Activated CD4-positive, alpha-beta T cell treated with anti-CD3 and anti-CD28 coated beads, Interleukin-2, amount 50 U/mL, for 24 hours (primary cell): ENCODE measurements at regions not wholly inside any gene's neighbourhood (a gene's known extent, or its start where the extent isn't known, plus 50 kb on each side); places are given as distances from the start of the nearest gene placed in this dataset.

Source experiments
- DNase-seq, 2 donors: peaks; one replicate each; pipeline ENCODE4 v3.0.0-alpha.2; 2020; ENCODE audit warnings: low read depth in 1 of 2, low spot score in 1 of 2

DNA sequence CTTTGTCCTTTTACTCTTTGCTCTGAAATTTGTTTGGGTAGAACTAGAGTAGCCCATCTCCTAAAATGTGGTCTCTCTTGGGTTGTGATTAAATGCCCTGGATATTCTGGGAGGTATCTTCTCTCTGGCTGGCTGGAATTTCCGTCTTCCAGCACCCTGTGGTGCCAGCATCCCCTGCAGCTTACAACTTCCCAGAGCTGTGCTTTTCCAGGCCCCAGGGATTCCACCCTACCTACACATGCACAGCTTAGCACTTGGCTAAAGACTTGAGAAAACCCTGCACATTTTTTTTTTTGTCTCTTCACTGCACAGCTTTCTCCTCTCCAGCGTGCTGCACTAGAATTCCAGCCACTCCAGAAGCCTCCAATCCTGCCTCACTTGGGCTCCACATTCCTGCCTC is 334.7 kb downstream of the IRS2 start:
- DNase-seq = no peak

DNA sequence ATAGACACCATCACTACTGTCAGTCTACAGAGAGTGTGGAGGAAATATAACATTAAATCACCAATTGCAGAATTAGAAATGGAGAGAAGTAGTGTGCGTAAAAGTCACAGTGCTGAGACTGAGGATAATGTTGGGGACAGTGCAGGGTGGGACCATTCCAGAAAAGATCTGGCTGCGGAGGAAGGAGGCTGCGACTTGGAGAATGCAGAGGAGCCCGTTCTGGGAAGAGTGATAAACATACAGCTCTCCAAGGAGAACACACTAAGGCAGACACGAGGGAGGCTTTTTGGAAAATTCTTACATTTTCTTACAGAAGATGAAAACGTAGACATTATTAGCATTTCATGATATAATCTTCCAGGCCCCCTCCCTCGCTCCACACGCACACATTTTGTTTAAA is 337.8 kb downstream of the IRS2 start:
- DNase-seq = no peak

DNA sequence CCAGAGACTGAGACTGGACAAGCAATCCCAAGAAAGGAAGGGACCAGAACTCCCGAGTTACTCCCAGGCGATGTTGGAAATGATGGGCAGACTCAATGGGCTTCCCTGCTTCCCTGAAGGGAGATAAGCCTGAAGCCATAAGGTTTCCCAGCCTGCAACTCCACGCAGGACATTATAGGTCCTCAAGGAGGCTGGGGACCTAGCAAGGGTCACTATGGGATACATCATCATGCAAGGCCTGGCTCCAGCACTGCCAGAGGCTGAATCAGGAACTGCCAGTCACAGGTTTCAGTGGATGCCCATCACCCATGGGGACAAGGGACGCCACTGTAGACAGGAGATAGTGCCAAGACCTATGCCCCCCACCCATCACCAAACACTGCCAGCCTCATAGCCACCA is 338.7 kb downstream of the IRS2 start:
- DNase-seq = no peak

DNA sequence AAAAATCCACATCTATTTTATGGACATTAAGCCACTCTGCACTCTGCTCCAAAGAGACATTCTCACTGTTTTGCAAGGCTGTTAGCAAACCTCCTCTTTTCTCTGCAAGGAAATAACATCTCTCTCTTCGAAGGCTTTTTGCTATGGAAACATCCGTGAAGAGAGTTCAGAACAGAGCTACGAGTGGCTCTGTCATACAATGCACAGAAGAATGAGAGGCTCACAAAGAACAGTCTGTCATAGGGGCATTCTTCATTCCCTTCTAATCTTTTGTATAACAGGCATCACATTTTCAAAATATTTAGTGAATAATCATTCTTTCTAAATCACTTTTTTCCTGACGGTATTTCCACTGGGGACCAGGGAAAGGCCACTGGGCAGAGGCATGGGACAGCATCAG is 346.1 kb downstream of the IRS2 start:
- no peak for DNase-seq

DNA sequence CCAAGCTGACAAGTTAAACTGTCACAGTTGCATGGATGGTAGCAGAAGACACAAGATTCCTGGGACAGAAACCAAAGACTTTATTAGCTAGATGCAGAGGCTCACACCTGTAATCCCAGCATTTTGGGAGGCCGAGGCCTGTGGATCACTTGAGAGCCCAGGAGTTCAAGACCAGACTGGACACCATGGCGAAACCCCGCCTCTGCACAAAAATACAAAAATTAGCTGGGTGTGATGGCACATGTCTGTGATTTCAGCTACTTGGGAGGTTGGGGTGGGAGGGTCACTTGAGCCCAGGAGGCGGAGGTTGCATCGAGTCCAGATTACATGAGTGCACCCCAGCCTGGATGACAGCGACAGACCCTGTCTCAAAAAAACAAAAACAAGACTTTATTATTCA is 346.6 kb downstream of the IRS2 start:
- DNase-seq = no peak

DNA sequence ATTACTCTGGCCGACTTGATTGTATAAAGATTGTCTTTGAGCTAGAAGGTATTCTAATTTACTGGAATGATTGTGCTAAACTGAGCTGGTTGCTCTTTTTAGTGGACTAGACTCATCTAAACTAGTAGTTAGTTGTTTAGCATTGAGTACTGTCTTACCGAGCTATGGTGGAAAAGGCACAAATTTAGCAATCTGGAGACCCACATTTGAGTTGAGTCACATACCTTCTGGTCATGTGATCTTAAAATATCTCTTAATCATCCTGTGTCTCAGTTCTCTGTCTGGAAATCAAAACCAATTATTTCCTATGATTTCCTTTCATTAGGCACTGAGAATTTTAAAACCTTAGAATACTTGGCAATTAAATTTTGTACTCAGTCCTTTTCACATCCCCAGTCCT is 349.5 kb downstream of the IRS2 start:
- no peak for DNase-seq

DNA sequence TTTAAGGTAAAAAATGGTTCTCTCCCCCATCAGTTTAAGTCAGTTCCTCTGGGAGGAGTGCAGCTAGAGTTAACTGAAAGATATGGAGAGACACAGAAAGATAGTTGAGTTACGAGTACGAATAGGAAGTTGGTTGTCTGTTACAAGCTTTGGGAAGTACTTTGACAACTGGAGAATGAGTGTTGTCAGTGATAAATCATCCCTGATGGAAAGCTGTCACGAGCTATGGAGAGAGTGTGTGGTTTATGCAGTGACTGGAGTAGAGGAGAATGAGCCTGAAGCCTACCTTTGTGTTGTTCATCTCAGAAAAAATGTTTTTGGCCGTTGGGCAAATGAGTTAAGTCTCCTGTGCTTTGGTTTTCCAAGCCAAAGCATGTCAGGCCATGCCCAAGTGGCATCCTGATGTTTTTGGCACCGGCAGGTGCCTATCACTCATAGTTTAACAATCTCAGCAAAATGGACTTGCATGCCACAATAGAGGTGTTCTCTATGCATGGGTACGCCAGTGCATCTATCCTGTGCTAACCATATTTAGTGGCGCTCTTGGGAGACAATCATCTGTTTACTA is 350.2 kb downstream of the IRS2 start:
- no peak for DNase-seq

DNA sequence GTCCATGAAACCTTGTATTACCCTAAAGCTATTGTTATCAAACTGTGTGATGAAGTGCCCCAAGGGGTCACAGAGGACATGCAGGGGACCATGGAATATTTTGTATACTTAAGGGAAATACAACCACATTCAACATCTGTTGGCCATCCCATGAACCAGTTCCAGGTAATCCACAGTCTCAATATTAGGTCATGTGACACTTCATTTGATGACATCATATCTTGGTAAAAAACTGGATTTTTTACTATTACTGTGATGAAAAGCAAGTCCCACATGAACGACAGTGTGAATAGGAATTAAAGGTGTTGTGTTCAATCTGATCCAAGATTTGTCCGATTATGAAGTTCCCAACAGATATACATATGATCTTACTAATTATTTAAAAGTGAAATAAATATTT is 355.2 kb downstream of the IRS2 start:
- DNase-seq = no peak

DNA sequence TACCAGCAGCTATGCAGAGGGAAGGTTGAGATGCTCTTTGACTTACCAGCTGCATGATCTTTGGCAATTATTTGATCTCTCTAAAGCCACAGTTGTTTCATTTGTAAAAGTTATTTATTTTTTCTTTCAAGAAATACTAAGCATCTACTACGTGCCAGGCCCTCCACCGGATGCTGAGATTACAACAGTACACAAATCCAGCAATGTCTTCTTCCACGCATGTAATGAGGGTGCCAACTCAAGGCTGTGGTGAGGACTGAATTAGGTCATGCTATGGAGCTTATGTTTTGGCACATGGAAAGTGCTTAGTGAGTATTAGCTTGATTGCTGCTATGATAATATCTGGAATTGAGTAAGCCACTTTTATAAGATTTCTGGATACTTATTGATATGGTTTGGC is 358.2 kb downstream of the IRS2 start:
- DNase-seq = no peak

DNA sequence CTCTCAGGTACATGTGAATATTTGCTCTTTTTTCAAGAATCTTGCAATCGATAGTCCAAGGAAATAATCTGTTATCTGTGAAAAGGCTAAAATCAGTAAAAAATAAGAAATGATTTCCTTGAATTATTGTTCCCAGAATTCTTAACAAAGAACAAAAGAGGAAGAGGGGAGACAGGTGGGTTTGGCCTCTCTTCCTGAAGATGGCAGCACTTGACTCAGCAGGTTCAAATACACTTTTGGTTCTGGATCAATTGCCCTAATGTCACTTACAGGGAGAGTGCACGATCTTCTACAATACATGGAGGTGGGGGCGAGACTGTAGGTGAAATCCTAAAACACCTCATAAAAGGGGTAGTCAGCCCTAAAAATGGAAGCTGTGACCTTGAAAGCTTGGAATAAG is 358.7 kb downstream of the IRS2 start:
- DNase-seq = no peak

DNA sequence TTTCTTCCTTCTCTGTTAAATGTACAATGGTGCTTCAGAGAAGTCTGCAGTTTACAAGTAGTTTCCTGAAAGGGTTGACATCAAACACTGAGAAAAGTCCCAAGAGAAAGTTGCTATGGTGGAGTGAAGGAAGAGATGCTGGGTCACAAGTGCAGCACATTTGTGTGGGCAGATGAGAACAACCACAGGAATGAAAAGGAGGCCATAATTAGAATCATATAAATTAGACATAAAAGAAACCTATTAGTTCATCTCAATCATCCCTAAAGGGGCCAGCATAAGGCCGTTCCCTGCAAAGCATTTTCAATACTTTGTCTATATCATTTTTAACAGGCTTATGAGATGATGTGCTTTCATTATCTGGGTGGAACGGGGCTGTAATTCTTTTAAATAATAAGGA is 359.2 kb downstream of the IRS2 start:
- no peak for DNase-seq

DNA sequence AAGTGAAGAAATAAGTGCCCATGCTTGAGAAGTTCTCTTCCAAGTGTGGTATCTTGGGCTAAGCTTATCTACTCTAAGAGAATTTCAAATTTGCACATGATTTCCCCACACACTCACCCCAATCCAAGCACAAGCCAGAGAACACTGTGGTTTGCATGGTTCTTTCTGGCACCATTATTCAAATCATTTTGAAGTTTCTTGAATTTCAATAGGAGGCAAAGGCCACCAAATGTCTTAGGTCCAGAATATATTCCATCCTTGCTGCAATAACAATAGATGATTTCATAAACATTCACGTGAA is 359.7 kb downstream of the IRS2 start:
- DNase-seq = no peak

DNA sequence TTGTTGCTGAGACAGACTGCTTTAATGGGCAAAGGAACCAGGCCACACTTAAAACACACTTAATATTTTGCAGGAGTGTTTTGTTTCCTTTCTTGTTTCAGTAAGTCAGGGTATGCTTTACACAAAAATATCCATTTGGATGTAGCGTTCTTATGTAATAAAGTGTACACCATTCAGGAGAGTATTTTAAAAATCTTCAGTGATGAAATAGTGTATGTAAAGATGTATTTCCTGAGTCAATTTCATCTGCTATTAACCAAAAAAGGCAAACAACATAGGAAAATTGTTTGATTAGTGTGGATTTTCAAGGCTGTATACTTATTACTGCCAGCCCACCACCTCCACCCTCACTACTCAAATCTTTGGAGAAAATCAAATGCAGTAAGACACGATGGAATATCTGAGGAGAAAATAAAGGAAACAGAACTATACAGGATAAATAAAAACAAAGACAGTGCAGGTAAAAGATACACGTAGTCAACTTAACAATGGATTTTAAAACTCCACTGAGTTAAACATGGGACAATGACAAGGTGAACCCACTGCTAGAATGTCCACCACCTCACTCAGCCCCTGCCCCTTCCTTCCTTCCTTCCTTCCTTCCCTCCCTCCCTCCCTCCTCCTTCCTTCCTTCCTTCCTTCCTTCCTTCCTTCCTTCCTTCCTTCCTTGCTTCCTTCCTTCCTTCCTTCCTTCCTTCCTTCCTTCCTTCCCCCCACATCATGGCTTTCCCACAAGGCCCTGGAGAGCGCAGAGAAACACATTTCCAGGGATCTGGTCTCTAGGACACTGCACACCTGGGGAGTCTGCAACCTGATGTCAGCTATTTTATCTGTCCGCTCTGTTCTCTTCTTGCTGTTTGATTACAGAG is 360.3 kb downstream of the IRS2 start:
- DNase-seq = no peak

DNA sequence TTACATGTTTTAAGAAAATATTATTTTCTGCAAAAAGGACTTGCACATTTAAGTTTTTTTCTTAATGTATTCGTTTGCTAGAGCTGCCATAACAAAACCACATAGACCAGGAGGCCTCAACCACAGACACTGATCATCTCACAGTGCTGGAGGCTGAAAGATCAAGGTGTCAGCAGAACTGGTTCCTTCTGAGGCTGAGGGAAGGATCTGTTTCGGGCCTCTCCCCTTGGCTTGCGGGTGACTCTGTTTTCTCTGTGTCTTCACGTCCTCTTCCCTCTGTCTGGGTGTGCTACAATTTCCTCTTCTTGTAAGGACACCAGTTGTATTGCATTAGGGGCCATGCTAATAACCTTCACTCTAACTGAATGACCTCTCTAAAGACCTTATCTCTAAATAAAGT is 364.2 kb downstream of the IRS2 start:
- DNase-seq = no peak

DNA sequence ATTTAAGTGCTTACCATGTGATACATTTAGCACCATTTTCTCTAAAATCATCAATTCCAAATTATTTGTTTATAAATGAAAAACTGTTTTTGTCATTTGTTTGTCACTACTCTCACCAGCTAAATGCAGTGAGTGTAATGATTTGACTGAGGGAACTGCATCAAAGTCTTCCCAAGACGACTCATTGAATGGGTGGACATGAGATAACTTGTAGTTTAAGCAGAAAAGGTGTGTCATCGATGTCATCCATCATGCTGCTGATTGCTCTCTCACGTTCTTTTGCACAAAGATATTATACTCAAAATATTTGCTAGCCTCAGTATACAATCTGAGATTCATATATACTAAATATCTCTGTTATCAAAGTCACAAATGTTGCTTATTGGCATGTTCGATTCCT is 366.5 kb downstream of the IRS2 start:
- DNase-seq = no peak

DNA sequence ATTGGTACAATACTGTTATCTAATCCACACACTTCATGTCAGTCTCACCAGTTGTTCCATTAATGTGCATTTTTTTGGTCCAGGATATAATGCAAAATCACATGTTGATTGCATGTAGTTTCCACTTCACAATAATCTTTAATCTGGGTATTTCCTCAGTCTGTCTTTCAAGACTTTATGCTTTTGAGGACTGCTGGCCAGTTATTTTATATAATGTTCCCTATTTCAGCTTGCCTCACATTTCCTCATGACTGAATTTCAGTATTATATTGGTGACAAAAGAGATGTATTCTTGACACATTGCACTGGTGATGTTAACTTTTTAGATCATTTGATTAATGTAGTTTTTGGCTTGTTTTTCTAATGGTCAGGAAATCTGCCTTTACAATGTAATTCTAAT is 368.3 kb downstream of the IRS2 start:
- DNase-seq = no peak

DNA sequence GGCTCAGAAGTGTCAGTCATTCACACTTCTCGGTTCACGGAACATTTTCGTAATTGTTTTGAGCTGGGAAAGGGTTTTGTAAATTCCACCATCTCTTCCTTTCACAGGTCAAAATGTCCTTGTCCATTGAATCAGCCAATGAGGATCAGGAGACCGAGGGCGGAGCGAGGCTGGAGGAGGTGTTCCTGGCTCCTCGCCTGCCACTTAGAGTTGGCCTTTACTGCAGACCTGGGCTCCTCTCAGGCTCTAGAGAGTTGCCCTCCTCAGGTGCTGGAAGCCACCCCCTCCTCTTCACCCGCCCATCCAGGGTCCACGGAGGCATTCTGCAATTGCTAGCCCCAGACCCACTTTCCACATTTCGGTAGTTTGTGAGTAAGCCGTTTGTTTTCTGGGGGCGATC is 370.4 kb downstream of the IRS2 start:
- no peak for DNase-seq

DNA sequence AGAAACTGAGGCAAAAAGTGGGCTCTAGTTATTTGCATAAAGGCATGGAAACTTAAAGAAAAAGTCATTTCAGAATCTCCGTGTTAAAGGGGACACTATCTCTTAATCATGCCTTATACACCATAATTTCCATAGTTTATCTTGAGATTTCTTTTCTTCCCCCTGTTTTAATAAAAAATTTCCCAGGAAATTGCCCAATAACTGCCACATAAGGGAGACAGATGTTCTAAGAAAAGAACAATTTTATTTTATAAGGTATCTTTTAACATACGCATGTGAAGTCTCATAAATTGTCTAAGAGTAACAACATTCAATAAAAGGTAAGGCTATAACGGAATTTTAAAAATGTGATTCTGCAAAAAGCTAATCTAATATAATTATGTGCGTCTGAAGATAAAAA is 371.3 kb downstream of the IRS2 start:
- no peak for DNase-seq

DNA sequence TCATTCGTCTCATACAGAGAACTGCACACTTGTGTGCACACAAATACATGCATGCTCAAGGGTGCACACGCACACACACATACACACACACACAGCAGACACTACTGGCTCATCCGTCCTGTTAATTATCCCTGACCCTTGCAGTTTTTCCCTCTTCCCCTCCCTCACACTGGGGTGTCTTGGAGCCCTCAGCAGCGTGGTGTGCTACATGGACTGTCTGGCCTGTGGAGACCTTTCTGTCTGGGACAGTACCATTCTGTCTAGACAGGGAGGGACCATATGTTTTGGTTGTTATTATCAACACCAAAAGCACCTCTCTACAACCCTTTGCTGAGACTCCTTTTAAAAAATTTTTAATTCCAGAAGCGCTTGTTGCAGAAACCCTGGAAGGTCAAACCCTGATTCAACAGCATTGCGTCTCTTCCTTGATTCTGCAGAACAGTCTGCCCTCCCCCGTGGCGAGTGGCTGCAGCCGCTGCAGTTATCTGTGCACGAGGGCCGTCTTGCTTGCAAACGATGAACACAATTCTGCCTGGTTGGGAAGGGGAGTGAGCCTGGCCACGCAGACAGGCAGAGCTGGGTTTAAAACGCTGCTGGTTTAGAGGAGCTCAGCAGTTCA is 374.0 kb downstream of the IRS2 start:
- DNase-seq = no peak

DNA sequence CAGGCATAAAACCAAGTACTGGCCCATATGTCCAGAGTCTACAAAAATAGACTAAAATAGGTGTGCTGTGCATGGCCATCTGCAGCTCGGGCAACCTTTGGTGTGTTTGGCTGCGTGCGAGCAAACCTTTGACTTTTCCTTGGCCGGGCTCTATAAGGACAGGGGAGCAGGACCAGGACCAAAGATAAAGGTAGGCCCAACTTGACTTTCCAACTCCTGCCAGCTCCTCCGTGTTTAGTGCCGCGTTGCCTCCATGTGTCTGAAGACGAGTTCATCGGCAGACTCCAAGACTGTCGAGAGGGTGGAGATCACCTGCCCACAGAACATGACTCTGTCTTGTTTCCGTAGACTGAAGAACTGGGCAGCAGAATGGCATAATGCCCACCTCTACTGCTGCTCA is 375.5 kb downstream of the IRS2 start:
- no peak for DNase-seq

DNA sequence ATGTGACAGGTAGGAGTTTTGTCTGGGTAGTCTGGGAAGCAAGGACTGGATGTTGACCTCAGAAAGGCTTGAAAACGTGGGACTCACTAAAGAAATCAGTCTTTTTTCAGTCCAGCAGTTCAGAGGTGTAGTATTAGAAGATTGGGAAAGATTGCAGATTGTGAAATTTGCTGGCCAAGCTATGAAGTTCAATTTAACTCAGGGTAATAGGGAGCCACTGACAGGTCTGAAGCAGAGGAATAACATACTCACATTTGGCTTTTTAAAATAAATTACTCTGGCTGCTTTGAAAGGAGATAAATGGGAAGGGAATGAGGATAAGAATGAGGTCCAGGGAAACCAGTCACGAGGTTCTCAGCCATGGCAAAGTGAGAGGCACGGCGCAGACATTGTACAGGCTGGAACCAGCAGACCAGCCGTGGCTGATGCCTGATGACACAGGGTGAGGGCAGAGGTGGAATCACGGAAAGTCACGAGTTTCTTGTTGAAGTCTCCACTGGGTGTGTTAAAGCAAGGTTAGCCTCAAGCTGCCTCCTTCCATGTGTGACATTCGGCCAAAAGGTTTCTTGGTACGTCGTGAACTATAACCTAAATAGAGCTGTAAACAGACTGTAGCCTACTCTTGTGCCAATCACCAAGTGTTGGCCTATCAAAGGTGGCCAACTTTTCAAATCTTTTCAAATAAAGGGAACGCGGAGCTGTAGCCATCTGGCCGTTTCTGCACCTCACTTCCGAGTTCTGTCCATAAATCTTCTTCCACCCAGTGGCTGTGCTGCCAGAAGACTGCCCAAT is 377.6 kb downstream of the IRS2 start:
- no peak for DNase-seq

DNA sequence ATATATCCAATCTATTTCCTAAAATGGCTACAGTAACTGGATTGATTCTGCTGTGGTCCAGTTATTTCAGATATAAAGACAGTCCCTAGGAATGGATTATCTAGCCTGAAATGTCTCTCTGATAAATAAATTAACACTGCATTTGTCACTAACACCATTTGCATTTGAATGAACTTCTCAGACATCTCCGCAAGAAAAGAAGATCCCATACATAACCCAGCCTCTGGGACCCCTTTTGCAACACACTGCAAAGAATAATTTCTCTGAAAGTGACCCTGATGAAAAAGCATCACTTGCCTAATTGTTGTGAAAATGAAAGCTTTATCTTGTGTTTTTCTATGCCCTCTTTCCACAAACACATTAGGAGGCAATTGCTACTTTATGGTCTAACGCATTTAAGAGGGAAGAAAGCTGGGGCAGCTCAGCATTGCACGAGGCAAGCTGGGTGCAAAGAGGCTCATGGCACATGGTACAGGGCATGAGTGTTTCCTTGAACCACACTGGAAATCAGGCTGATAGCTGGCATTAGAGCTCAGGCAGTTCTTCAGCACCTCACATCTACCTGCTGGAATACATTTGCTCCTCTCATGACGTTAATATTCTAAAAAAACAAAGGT is 379.9 kb downstream of the IRS2 start:
- DNase-seq = no peak
